HCT116 (cell line): ENCODE measurements at regions not wholly inside any gene's neighbourhood (a gene's known extent, or its start where the extent isn't known, plus 50 kb on each side); places are given as distances from the start of the nearest gene placed in this dataset.

ENCODE experiments used
- ATAC-seq: fragments of 200-7000 bp; cut with Tn5 transposase; 2 replicates; pipeline ENCODE4 v1.9.1; 2020; ENCODE audit warnings: mild to moderate bottlenecking, moderate library complexity
- BruUV-seq: library from RNA; stranded (reverse); fragments of 400-500 nt; replicated peaks from 2 replicates; lab custom pipeline; 2021; lab: Mats Ljungman, UMichigan
- CTCF ChIA-PET: fragments of 300-600 bp; sonication (Branson Sonifier 250); formaldehyde crosslinking; loops from one replicate; lab custom pipeline; 2021; ENCODE audit warnings: antibody characterized with exemption; lab: Charles Lee
- POLR2A ChIA-PET: fragments of 300-600, 350-600 bp; sonication (Branson Sonifier 250); formaldehyde crosslinking; loops from one replicate; lab custom pipeline; 2021; ENCODE audit warnings: antibody characterized with exemption; lab: Charles Lee
- RAD21 ChIA-PET, 2 experiments: fragments of 300-600 bp; sonication (Branson Sonifier 250); formaldehyde crosslinking; loops; one replicate each; lab custom pipeline; 2023; ENCODE audit warnings: low total read pairs in 2 of 2; ENCODE audit not compliant: uncharacterized antibody in 2 of 2, unreplicated experiment in 2 of 2, low non-redundant PET in 1 of 2; lab: Charles Lee
- DNase-seq: peaks from one replicate; pipeline ENCODE4 v3.0.0-alpha.2; 2010; ENCODE audit warnings: low read depth, low spot score
- H2AFZ ChIP-seq: fragments of 200-600 bp; shearing (Covaris generic), sonication (generic); 2 replicates; pipeline ENCODE4 v1.6.1; 2017; ENCODE audit warnings: low read depth, mixed run types, mixed read lengths, antibody characterized with exemption, low read length; ENCODE audit not compliant: poor library complexity, severe bottlenecking
- H3K27ac ChIP-seq: 2 replicates; pipeline ENCODE4 v1.5.1; 2012; ENCODE audit warnings: low read depth, low read length
- H3K27me3 ChIP-seq: fragments of 200-600 bp; sonication (generic); 2 replicates; pipeline ENCODE4 v1.6.1; 2016; ENCODE audit warnings: mixed run types, low read length, mixed read lengths; ENCODE audit not compliant: insufficient read depth
- H3K36me3 ChIP-seq, 2 experiments: fragments of 200-500 bp in 1 of 2; fragments of 200-600 bp in 1 of 2; sonication (Bioruptor generic) in 1 of 2; sonication (generic) in 1 of 2; 2 replicates each; pipeline versions ENCODE4 v1.5.1 to v1.6.1; 2014 to 2016; ENCODE audit warnings: low read length in 2 of 2, inconsistent platforms in 1 of 2, mixed read lengths in 1 of 2, mixed run types in 1 of 2; ENCODE audit not compliant: insufficient read depth in 2 of 2, control insufficient read depth in 1 of 2
- H3K4me1 ChIP-seq, 2 experiments: fragments of 200-600 bp in 1 of 2; sonication (generic) in 1 of 2; 2 replicates each; pipeline versions ENCODE4 v1.5.1 to v1.6.1; 2012 to 2017; ENCODE audit warnings: low read length in 2 of 2, inconsistent platforms in 1 of 2, mild to moderate bottlenecking in 1 of 2, mixed read lengths in 1 of 2, mixed run types in 1 of 2, moderate library complexity in 1 of 2; ENCODE audit not compliant: insufficient read depth in 2 of 2, control insufficient read depth in 1 of 2
- H3K4me2 ChIP-seq: fragments of 200-600 bp; sonication (generic); 2 replicates; pipeline ENCODE4 v1.6.1; 2017; ENCODE audit warnings: mixed run types, low read length, mixed read lengths
- H3K4me3 ChIP-seq, 2 experiments: fragments of 200-600 bp in 1 of 2; sonication (generic) in 1 of 2; replicated peaks in 1 of 2; 2 replicates each; pipeline ENCODE4 v1.5.1; 2011 to 2016; ENCODE audit warnings: low read length in 2 of 2, control low read depth in 1 of 2, low read depth in 1 of 2, mild to moderate bottlenecking in 1 of 2, mixed read lengths in 1 of 2, mixed run types in 1 of 2
- H3K79me2 ChIP-seq: fragments of 200-600 bp; sonication (generic); 2 replicates; pipeline ENCODE4 v1.6.1; 2017; ENCODE audit warnings: mild to moderate bottlenecking, mixed run types, low read length, moderate library complexity, mixed read lengths; ENCODE audit not compliant: insufficient read depth
- H3K9ac ChIP-seq: fragments of 200-600 bp; sonication (generic); 2 replicates; pipeline ENCODE4 v1.6.1; 2016; ENCODE audit warnings: low read length, mixed read lengths
- H3K9me2 ChIP-seq: fragments of 200-600 bp; sonication (generic), shearing (Covaris generic); 2 replicates; pipeline ENCODE4 v1.6.1; 2017; ENCODE audit warnings: mixed run types, mild to moderate bottlenecking, moderate library complexity; ENCODE audit not compliant: insufficient read depth
- H3K9me3 ChIP-seq, 2 experiments: fragments of 200-500 bp in 1 of 2; fragments of 200-600 bp in 1 of 2; sonication (Bioruptor generic) in 1 of 2; sonication (generic) in 1 of 2; 2 replicates each; pipeline ENCODE4 v1.6.1; 2014 to 2017; ENCODE audit warnings: low read length in 2 of 2, mixed read lengths in 2 of 2, inconsistent platforms in 1 of 2, low read depth in 1 of 2, mild to moderate bottlenecking in 1 of 2, mixed run types in 1 of 2, moderate library complexity in 1 of 2; ENCODE audit not compliant: control insufficient read depth in 1 of 2, insufficient read depth in 1 of 2
- H4K20me1 ChIP-seq: fragments of 200-600 bp; sonication (generic), shearing (Covaris generic); 2 replicates; pipeline ENCODE4 v1.6.1; 2017; ENCODE audit warnings: mixed run types, mild to moderate bottlenecking, moderate library complexity; ENCODE audit not compliant: insufficient read depth
- ATF3 ChIP-seq: IDR thresholded peaks from 2 replicates; pipeline ENCODE4 v1.6.1; 2012
- EGR1 ChIP-seq: IDR thresholded peaks from 2 replicates; pipeline ENCODE4 v1.6.1; 2012; ENCODE audit warnings: low read depth
- ELF1 ChIP-seq: IDR thresholded peaks from 2 replicates; pipeline ENCODE4 v1.6.1; 2012; ENCODE audit warnings: low read depth, borderline replicate concordance
- EZH2 ChIP-seq: fragments of 200-600 bp; sonication (generic); IDR thresholded peaks from 2 replicates; pipeline ENCODE4 v1.6.1; 2017; ENCODE audit warnings: antibody characterized with exemption, mixed run types
- EZH2phosphoT487 ChIP-seq: fragments of 200-600 bp; IDR thresholded peaks from 2 replicates; pipeline ENCODE4 v1.6.1; 2018; ENCODE audit warnings: antibody characterized with exemption, borderline replicate concordance
- JUND ChIP-seq: IDR thresholded peaks from 2 replicates; pipeline ENCODE4 v1.6.1; 2012
- POLR2A ChIP-seq: IDR thresholded peaks from 2 replicates; pipeline ENCODE4 v1.7.0; 2011; ENCODE audit warnings: borderline replicate concordance; ENCODE audit not compliant: insufficient read depth, insufficient read length; ENCODE audit errors: extremely low read depth
- RAD21 ChIP-seq: IDR thresholded peaks from 2 replicates; pipeline ENCODE4 v1.6.1; 2012; ENCODE audit warnings: low read depth, mild to moderate bottlenecking
- REST ChIP-seq: IDR thresholded peaks from 2 replicates; pipeline ENCODE4 v1.6.1; 2012; ENCODE audit warnings: low read depth
- SIN3A ChIP-seq: IDR thresholded peaks from 2 replicates; pipeline ENCODE4 v1.6.1; 2012; ENCODE audit warnings: low read depth
- SRF ChIP-seq: IDR thresholded peaks from 2 replicates; pipeline ENCODE4 v1.6.1; 2012; ENCODE audit warnings: low read depth
- TCF7L2 ChIP-seq: IDR thresholded peaks from 2 replicates; pipeline ENCODE4 v1.7.0; 2011; ENCODE audit warnings: borderline replicate concordance, inconsistent platforms; ENCODE audit not compliant: insufficient read depth, insufficient read length; ENCODE audit errors: extremely low read depth
- ZBTB33 ChIP-seq: IDR thresholded peaks from 2 replicates; pipeline ENCODE4 v1.6.1; 2011; ENCODE audit warnings: mild to moderate bottlenecking, low read length, moderate library complexity; ENCODE audit not compliant: insufficient replicate concordance; ENCODE audit errors: extremely low read depth
- ZFX ChIP-seq: fragments of 450-650 bp; IDR thresholded peaks from 2 replicates; pipeline ENCODE4 v1.6.1; 2017
- intact Hi-C: fragments of 100-400 bp; cut with micrococcal nuclease; formaldehyde crosslinking; loops from 2 replicates; pipeline ENCODE4 v1.10.0; 2022

- no peak for ATAC-seq
- POLR2A ChIA-PET = no interaction called here
- TF ChIP-seq EZH2 = no peak
- no peak for TF ChIP-seq ATF3
- TF ChIP-seq ZBTB33 = no peak
- no peak for TF ChIP-seq ELF1
- TF ChIP-seq EGR1 = no peak
- TF ChIP-seq RAD21 = no peak
- TF ChIP-seq SRF = no peak
- no peak for TF ChIP-seq REST
- no peak for TF ChIP-seq TCF7L2
- no peak for TF ChIP-seq SIN3A
- TF ChIP-seq JUND = no peak
- no peak for TF ChIP-seq ZFX
- TF ChIP-seq POLR2A = no peak
- TF ChIP-seq EZH2phosphoT487 = no peak
- TF ChIP-seq, all 23 proteins: peak for 0
- no peak overlapping the region for H3K27ac ChIP-seq
- RAD21 ChIA-PET = no interaction called here
- H3K9ac ChIP-seq = no peak overlapping the region
- H2AFZ ChIP-seq = no peak overlapping the region
- H3K36me3 ChIP-seq = no peaks in the 10 kb centered on the region
- H3K9me3 ChIP-seq = no peaks in the 10 kb centered on the region
- no peak for DNase-seq
- peaks cover 4% of the 10 kb centered on the region; the same call in 1 of the 2 replicates for H3K9me2 ChIP-seq
- no peaks in the 10 kb centered on the region for H3K79me2 ChIP-seq
- H3K27me3 ChIP-seq = no peaks in the 10 kb centered on the region
- H3K4me1 ChIP-seq = no peaks in the 10 kb centered on the region
- intact Hi-C loops = no loop called here
- H3K4me2 ChIP-seq = no peak overlapping the region
- CTCF ChIA-PET = interaction anchor here (0.6 kb wide), 1 partner anchor 601 kb away, joined by 3 read pairs; no protein-coding TSS in a partner anchor
- H3K4me3 ChIP-seq = no peak overlapping the region
- no peaks in the 10 kb centered on the region for H4K20me1 ChIP-seq
- BruUV-seq = no TSS peak
Measured at GRCh38 chr4:115485402-115485801, 372.0 kb upstream of the NDST4 start.
